ENCODE measurements at regions not wholly inside any gene's neighbourhood (a gene's known extent, or its start where the extent isn't known, plus 50 kb on each side); places are given as distances from the start of the nearest gene placed in this dataset.

DNA sequence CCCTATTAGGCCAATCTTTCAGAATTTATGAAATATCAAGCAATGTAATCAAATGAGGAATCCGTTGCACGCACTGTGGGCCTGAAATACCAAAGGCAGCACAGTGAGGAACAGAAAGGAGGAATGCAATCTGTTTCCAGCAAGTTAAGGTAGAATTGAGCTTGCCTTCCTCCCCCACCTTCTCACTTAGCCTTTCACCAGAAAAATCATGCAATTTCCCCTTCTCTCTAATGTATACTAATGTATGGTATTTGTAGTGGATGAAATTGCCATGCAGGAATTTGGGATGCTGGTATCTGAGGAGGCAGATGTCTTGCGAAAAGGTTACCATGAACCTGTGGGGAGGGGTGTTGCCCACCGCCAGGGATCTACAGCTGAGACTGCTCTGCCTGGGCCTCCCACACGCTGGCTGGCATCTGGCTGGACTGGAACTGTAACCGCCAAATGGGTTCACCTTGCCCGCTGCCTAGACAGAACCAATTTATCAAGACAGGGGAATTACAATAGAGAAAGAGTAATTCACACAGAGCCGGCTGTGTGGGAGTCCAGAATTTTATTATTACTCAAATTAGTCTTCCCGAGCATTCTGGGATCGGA, 222.4 kb upstream of the MYLIP start:
- Histone ChIP-seq H3K27ac (ENCODE audit: low read length) (no peak overlapping the region), H3K4me1 (ENCODE audit: control insufficient read depth in 1 of 2, insufficient read depth in 2 of 2, low read length in 2 of 2) (no peaks in the 10 kb centered on the region), H3K9me3 (ENCODE audit: control insufficient read depth in 1 of 2, low read length in 2 of 2) (no peaks in the 10 kb centered on the region), H3K27me3 (ENCODE audit: low read depth, low read length) (no peaks in the 10 kb centered on the region), H3K36me3 (ENCODE audit: control insufficient read depth in 1 of 2, insufficient read depth in 2 of 2, low read length in 2 of 2) (no peaks in the 10 kb centered on the region), H3K4me3 (ENCODE audit: low read depth in 1 of 2, low read length in 2 of 2) (no peak overlapping the region)

DNA sequence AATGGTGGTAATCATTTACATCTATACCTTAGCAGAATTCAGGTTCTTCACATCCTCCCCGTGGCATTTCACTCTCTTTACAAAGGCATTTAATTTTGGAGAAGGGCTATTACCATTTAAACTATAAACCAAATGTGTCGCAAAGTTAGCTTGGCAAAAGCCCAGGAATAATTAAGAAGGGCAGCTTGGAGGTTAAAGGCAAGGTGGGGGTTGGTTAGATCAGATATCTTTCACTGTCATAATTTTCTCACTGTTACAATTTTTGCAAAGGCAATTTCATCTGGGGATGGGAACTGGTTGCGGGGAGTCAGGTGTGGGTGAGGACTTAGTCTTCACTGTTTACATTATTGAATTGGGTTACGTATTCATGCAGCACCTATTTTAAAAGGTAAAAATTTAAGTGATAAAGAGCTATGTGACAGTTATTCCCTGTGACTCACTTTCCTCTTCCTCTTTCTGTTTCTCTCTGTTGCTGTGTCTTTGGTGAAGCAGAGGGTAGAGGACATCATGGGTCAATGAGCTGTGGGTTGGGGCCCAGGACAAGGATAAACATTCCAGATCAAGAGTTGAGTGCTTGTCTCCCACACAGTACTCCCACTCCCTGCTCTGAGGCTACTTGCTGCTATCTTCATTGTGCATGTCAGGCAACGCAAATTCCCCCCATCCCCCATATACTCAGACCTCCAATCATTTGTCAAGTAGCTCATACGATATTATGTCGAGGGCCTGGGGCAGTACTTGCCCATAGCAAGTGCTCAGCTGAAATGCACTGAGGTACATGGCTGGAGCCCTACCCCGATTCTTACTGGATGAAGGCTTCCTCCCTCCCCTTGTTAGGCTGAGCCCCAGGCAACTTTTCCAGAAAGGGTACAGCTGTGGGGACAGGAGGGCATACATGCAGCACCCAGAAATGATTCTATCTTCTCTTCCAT, 223.1 kb upstream of the MYLIP start:
- H3K9me3 ChIP-seq (ENCODE audit: control insufficient read depth in 1 of 2, low read length in 2 of 2), result no peaks in the 10 kb centered on the region
- no peak overlapping the region for H3K27ac ChIP-seq (ENCODE audit: low read length)
- no peaks in the 10 kb centered on the region for H3K27me3 ChIP-seq (ENCODE audit: low read depth, low read length)
- H3K4me3 ChIP-seq (ENCODE audit: low read depth in 1 of 2, low read length in 2 of 2), result no peak overlapping the region
- H3K36me3 ChIP-seq (ENCODE audit: control insufficient read depth in 1 of 2, insufficient read depth in 2 of 2, low read length in 2 of 2), result no peaks in the 10 kb centered on the region
- no peaks in the 10 kb centered on the region for H3K4me1 ChIP-seq (ENCODE audit: control insufficient read depth in 1 of 2, insufficient read depth in 2 of 2, low read length in 2 of 2)

DNA sequence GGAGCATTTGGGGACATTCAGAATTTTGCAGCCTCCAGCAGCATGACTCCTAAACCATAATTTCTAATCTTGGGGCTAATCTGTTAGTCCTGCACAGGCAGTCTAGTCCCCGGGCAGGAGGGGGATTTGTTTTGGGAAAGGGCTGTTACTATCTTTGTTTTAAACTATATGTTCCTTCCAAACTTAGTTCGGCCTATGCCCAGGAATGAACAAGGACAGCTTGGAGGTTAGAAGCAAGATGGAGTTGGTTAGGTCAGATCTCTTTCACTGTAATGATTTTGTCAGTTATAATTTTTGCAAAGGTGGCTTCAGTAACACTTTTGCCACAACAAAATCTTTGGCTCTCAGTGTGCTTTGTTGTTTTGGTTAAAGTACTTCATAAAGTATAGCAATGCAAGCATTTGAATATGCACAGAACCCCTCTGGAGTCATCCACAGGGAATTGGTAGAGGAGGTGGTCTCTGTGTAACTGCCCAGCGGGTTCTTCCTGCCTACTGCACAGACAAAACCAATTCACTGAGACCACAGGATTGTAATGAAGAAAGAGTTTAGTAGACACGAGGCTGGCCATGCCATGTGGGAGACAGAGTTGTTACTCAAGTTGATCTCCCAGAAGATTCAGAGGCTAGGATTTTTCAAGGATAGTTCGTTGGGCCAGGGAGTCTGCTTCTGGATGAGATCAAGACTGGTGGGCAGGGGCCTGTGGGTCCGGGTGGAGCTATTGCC, 224.1 kb upstream of the MYLIP start:
- no peaks in the 10 kb centered on the region for H3K36me3 ChIP-seq (ENCODE audit: control insufficient read depth in 1 of 2, insufficient read depth in 2 of 2, low read length in 2 of 2)
- no peak overlapping the region for H3K4me3 ChIP-seq (ENCODE audit: low read depth in 1 of 2, low read length in 2 of 2)
- H3K27me3 ChIP-seq (ENCODE audit: low read depth, low read length), result no peaks in the 10 kb centered on the region
- H3K27ac ChIP-seq (ENCODE audit: low read length), result no peak overlapping the region
- H3K4me1 ChIP-seq (ENCODE audit: control insufficient read depth in 1 of 2, insufficient read depth in 2 of 2, low read length in 2 of 2), result no peaks in the 10 kb centered on the region
- H3K9me3 ChIP-seq (ENCODE audit: control insufficient read depth in 1 of 2, low read length in 2 of 2), result no peaks in the 10 kb centered on the region

DNA sequence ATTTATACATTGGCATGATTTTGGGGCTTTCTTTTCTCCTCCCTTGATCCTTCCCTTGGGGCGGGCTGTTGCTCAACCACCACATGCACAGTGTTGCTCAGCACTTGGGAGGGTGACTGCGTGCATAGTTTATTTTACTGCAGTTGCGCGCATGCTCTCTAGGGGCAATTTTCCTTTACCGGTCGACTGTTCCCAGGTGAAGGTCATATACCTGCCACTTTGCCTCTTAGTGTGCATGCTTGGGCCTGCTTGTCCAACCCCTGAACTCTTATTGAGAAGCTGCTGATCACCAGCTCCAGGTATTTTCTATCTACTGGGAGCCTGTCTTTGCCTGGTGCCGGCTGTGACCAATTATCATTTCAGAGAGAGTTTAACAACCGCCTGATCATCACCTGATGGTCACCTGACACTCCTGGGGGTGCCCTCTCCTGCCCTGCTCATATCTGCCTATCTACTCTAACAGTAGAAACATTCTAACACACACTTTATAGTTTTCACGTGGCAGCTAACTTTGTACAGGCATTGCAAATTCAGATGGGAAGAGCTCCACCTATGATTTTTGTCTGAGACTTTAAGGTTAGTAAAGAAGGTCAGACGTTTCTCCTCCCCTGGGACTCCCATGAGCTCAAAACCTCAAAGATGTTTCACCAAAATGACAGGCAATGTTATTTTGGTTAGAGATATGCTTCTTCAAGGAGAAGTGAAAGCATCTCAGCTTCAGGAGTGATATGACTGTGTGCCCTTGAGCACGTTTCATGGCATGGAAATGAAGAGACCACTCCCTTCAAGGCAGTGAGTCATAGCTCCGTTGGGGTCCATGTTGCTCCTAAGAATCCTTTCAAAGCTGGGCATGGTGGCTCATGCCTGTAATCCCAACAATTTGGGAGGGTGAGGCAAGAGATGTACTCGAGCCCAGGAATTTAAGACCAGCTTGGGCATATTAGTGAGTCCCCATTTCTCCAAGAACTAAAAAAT, 227.5 kb upstream of the MYLIP start:
- H3K27ac ChIP-seq (ENCODE audit: low read length), result no peak overlapping the region

DNA sequence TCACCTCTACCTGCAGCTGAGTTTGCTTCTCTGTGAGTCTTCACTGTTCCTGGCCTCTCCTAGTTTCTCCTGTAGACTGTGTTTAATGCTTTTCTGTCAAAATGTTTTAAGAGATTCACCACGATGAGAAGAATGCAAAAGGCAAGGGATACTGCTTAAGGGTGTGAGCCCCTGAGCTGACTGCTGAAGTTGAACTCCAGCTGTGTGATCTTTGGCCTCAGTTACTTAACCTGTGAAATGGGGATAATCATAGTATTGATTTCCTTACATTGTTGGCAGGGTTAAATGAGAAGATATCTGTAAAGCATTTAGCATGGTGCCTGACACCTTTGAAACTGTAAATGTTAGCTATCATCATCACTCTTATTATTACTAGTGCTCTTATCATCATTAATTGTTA, 230.2 kb upstream of the MYLIP start:
- Histone ChIP-seq H3K4me1 (ENCODE audit: control insufficient read depth in 1 of 2, insufficient read depth in 2 of 2, low read length in 2 of 2) (peaks cover 0 to 8% of the 10 kb centered on the region in 2 donors), H3K9me3 (ENCODE audit: control insufficient read depth in 1 of 2, low read length in 2 of 2) (no peaks in the 10 kb centered on the region), H3K4me3 (ENCODE audit: low read depth in 1 of 2, low read length in 2 of 2) (no peak overlapping the region), H3K36me3 (ENCODE audit: control insufficient read depth in 1 of 2, insufficient read depth in 2 of 2, low read length in 2 of 2) (no peaks in the 10 kb centered on the region), H3K27me3 (ENCODE audit: low read depth, low read length) (no peaks in the 10 kb centered on the region), H3K27ac (ENCODE audit: low read length) (no peak overlapping the region)

More for the DNA sequence above, 227.5 kb upstream of the MYLIP start:
- no peaks in the 10 kb centered on the region for H3K36me3 ChIP-seq (ENCODE audit: control insufficient read depth in 1 of 2, insufficient read depth in 2 of 2, low read length in 2 of 2)
- H3K27me3 ChIP-seq (ENCODE audit: low read depth, low read length), result no peaks in the 10 kb centered on the region
- H3K9me3 ChIP-seq (ENCODE audit: control insufficient read depth in 1 of 2, low read length in 2 of 2), result no peaks in the 10 kb centered on the region
- no peak overlapping the region for H3K4me3 ChIP-seq (ENCODE audit: low read depth in 1 of 2, low read length in 2 of 2)
- H3K4me1 ChIP-seq (ENCODE audit: control insufficient read depth in 1 of 2, insufficient read depth in 2 of 2, low read length in 2 of 2), result peaks cover 0 to 8% of the 10 kb centered on the region in 2 donors

DNA sequence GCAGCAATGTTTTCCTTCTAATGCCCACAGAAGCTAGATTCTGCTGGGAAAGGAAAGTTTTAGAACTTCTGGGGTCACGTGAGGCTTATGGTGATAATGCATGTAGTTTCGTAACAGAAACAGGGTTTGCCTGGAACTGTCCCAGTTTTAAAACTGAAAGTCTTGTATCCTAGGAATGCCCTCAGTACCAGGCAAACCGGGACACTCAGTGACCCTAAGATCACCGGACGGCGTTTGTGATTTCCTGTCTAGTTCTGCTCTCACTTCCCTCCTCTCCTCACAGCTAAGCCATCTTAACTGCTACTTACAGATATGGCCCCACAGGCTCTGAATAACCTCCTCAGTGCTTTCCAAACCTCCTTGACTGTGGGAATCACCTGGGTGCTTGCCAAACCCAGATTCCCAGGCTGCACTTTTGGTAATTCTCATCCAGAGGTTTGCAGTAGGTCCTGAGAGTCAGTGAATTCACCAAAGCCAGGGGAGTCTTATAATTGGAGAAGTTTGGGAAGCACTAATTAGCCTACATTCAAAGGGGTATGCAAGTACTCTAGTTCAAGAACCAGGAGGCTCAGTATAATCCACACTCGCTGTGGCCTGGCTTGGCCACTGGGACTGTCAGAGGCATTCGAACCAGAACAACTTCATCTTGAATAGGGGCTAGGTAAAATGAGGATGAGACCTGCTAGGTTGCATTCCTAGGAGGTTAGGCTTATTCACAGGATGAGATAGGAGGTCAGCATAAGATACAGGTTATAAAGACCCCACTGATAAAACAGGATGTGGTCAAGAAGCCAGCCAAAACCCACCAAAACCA, 231.6 kb upstream of the MYLIP start:
- no peaks in the 10 kb centered on the region for H3K36me3 ChIP-seq (ENCODE audit: control insufficient read depth in 1 of 2, insufficient read depth in 2 of 2, low read length in 2 of 2)
- H3K4me3 ChIP-seq (ENCODE audit: low read depth in 1 of 2, low read length in 2 of 2), result peak overlapping the region in 1 of 2 donors; percentile 43
- H3K4me1 ChIP-seq (ENCODE audit: control insufficient read depth in 1 of 2, insufficient read depth in 2 of 2, low read length in 2 of 2), result peaks cover 0 to 8% of the 10 kb centered on the region in 2 donors
- no peaks in the 10 kb centered on the region for H3K27me3 ChIP-seq (ENCODE audit: low read depth, low read length)
- H3K9me3 ChIP-seq (ENCODE audit: control insufficient read depth in 1 of 2, low read length in 2 of 2), result no peaks in the 10 kb centered on the region
- peak overlapping the region; percentile 2 for H3K27ac ChIP-seq (ENCODE audit: low read length)

DNA sequence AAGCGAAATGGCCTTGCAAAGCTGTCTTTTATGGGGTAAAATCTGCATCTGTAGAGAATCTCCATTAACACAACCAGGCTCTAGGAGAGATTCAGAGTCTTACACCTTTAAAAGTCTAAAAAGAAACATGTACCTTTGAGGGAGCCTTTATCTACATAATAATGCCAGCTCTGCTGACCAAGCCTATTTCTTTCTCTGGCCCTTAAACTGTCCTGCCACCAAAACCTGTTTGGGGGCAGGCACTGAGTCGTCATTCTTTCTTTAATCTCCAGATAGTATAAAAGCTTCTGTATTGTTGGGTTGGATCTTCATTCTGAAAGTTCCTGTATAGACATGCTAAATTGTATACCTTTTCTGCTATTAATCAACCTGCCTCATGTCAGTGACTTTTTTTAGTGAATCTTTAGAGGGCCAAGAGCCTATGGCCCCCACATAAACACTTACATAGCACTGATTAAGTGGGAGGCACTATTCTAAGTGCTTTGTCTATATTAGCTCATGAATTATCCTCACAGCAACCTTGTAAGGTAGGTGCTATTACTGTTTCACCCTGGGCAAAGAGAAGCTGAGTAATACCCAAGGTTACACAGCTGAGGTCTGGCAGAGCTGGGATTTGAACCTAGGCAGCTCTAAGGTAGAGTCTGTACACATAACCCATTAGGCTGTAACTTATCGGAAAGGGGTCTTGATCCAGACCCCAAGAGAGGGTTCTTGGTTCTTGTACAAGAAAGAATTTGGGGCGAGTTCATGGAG, 232.3 kb upstream of the DTNBP1 start:
- Histone ChIP-seq H3K9me3 (ENCODE audit: control insufficient read depth in 1 of 2, low read length in 2 of 2) (no peaks in the 10 kb centered on the region), H3K4me1 (ENCODE audit: control insufficient read depth in 1 of 2, insufficient read depth in 2 of 2, low read length in 2 of 2) (peaks cover 0 to 8% of the 10 kb centered on the region in 2 donors), H3K27me3 (ENCODE audit: low read depth, low read length) (no peaks in the 10 kb centered on the region), H3K4me3 (ENCODE audit: low read depth in 1 of 2, low read length in 2 of 2) (no peak overlapping the region), H3K36me3 (ENCODE audit: control insufficient read depth in 1 of 2, insufficient read depth in 2 of 2, low read length in 2 of 2) (no peaks in the 10 kb centered on the region), H3K27ac (ENCODE audit: low read length) (no peak overlapping the region)

DNA sequence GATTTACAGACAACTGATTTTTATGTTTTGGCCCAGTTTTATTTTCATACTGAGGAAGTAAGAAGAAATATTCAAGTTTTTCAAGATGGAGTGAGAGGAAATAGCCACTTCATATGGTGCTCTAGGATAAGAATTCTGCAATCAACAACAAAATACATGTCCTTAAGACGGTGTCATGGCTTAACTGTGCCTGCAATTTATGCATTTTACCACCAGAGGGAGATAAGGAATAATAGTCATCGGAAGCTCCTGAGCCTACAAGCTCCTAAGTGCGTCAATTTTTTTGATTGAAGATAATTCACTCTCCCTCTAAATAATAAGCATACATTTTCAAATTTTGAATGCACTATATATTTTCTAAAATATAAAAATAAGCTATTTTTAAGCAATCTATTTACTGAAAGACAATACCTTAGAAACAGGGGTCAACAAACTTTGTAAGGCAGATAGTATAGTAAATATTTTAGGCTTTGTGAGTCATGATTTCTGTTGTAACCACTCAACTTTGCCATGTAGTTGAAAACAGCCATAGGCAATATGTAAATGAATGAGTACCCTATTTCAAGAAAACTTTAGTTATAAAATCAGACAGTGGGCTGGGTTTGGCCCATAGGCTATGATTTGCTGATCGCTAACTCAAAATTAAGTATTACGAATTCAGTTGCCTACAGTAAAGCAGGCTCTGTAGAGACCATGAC, 230.9 kb upstream of the DTNBP1 start:
- Histone ChIP-seq H3K27ac (ENCODE audit: low read length) (no peak overlapping the region), H3K36me3 (ENCODE audit: control insufficient read depth in 1 of 2, insufficient read depth in 2 of 2, low read length in 2 of 2) (no peaks in the 10 kb centered on the region), H3K4me1 (ENCODE audit: control insufficient read depth in 1 of 2, insufficient read depth in 2 of 2, low read length in 2 of 2) (peaks cover 0 to 8% of the 10 kb centered on the region in 2 donors), H3K9me3 (ENCODE audit: control insufficient read depth in 1 of 2, low read length in 2 of 2) (no peaks in the 10 kb centered on the region), H3K27me3 (ENCODE audit: low read depth, low read length) (no peaks in the 10 kb centered on the region), H3K4me3 (ENCODE audit: low read depth in 1 of 2, low read length in 2 of 2) (no peak overlapping the region)

DNA sequence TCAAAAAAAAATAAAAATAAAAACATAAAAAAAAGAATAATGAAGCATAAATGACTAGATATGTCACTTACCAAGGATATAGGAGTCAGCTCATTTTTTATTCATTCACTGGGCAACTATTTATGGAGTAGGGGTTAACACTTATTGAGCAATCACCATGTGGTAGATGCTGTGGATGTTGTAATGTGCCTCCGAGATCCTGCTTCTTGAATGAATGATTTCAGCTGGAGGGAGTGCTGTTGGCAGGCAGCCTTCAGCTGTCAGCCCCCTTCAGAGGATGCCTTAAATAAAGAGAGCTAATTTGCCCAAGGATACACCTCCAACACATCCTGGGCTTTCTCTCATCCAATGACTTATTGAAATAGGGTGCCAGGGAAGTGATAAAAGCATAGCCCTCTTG, 229.5 kb upstream of the DTNBP1 start:
- Histone ChIP-seq H3K4me1 (ENCODE audit: control insufficient read depth in 1 of 2, insufficient read depth in 2 of 2, low read length in 2 of 2) (peaks cover 0 to 6% of the 10 kb centered on the region in 2 donors), H3K9me3 (ENCODE audit: control insufficient read depth in 1 of 2, low read length in 2 of 2) (no peaks in the 10 kb centered on the region), H3K27ac (ENCODE audit: low read length) (no peak overlapping the region), H3K4me3 (ENCODE audit: low read depth in 1 of 2, low read length in 2 of 2) (no peak overlapping the region), H3K27me3 (ENCODE audit: low read depth, low read length) (no peaks in the 10 kb centered on the region), H3K36me3 (ENCODE audit: control insufficient read depth in 1 of 2, insufficient read depth in 2 of 2, low read length in 2 of 2) (no peaks in the 10 kb centered on the region)
